ENCODE measurements at regions not wholly inside any gene's neighbourhood (a gene's known extent, or its start where the extent isn't known, plus 50 kb on each side); places are given as distances from the start of the nearest gene placed in this dataset.

DNA sequence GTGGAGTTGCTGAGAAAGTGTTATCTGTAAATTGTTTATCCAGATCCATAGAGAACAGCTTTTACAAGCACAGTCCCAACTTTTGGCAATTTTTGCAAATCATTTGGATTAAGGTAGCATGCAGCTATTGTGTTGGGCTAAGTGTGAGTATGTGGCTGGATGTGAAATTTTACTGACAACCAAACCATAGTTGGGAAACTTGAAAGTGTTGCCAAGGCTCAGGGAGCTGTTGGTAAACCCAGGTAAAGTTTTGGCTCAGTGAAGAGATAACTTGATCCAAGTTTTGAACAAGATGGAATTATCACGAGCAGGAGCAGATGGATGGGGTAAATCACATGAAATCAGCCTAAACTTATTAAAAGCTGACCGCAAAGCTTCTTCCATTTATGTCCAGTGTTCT lies 90.0 kb upstream of the HES1 start:
- TF ChIP-seq, protein P1, sequence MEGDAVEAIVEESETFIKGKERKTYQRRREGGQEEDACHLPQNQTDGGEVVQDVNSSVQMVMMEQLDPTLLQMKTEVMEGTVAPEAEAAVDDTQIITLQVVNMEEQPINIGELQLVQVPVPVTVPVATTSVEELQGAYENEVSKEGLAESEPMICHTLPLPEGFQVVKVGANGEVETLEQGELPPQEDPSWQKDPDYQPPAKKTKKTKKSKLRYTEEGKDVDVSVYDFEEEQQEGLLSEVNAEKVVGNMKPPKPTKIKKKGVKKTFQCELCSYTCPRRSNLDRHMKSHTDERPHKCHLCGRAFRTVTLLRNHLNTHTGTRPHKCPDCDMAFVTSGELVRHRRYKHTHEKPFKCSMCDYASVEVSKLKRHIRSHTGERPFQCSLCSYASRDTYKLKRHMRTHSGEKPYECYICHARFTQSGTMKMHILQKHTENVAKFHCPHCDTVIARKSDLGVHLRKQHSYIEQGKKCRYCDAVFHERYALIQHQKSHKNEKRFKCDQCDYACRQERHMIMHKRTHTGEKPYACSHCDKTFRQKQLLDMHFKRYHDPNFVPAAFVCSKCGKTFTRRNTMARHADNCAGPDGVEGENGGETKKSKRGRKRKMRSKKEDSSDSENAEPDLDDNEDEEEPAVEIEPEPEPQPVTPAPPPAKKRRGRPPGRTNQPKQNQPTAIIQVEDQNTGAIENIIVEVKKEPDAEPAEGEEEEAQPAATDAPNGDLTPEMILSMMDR (conservative IDR thresholded peaks at IDR 0.05; ENCODE audit: low read length) = no peak
- TF ChIP-seq EZH2phosphoT487 (IDR thresholded peaks at IDR 0.05; ENCODE audit: borderline replicate concordance) = no peak
